H1 (cell line): ENCODE measurements at regions not wholly inside any gene's neighbourhood (a gene's known extent, or its start where the extent isn't known, plus 50 kb on each side); places are given as distances from the start of the nearest gene placed in this dataset.

Experiments
- CREB1 ChIP-seq: IDR thresholded peaks from 2 replicates; pipeline ENCODE4 v1.6.1; 2012; ENCODE audit warnings: inconsistent platforms
- CTCF ChIP-seq, 3 experiments: IDR thresholded peaks; 1 replicate in 2 of 3; 2 replicates in 1 of 3; pipeline versions ENCODE4 v1.5.1 to v1.6.1; 2011; ENCODE audit warnings: low read length in 3 of 3, mild to moderate bottlenecking in 3 of 3, inconsistent platforms in 2 of 3, low read depth in 1 of 3, moderate library complexity in 1 of 3; ENCODE audit not compliant: insufficient read depth in 1 of 3; ENCODE audit errors: control extremely low read depth in 1 of 3
- MAX ChIP-seq: IDR thresholded peaks from 2 replicates; pipeline ENCODE4 v1.6.1; 2012; ENCODE audit warnings: inconsistent platforms
- SRF ChIP-seq: IDR thresholded peaks from 2 replicates; pipeline ENCODE4 v1.6.1; 2011; ENCODE audit warnings: mild to moderate bottlenecking, low read depth, low read length, moderate library complexity

GRCh38 chr10:31587691-31588090, 268.7 kb downstream of the ZEB1 start:
- TF ChIP-seq CREB1 = no peak
- no peak for TF ChIP-seq MAX
- no peak for TF ChIP-seq SRF
- no peak for TF ChIP-seq CTCF (IDR thresholded peaks at IDR 0.05; ENCODE audit: control extremely low read depth in 1 of 3, insufficient read depth in 1 of 3, low read depth in 1 of 3, low read length in 3 of 3)
